ENCODE measurements at regions not wholly inside any gene's neighbourhood (a gene's known extent, or its start where the extent isn't known, plus 50 kb on each side); places are given as distances from the start of the nearest gene placed in this dataset.

DNA sequence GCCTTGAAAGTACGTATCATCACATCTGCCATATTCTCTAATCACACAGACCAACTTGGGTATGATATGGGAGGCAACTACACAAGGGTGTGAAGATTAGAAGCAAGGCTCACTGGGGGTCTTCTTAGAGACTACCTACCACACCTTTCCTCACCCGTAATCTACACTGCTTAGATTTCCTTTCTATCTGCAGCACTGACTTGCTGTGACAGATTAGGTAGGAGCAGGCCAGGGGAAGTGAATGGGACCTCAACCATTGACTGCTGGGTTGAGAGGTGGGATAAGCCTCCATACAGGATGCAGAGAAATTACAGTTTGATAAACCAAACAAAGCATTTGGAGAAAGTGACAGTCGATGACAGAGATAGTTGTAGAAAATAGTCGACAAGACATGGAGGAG lies 119.0 kb upstream of the SERPINE2 start:
- in situ Hi-C loops (cut with MboI), result no loop called here
- no peak overlapping the region for H2AFZ ChIP-seq (ENCODE audit: control insufficient read depth, low read depth, low read length)
- H3K36me3 ChIP-seq (ENCODE audit: control insufficient read depth in 2 of 2, insufficient read depth in 2 of 2, low read length in 1 of 2), result no peaks in the 10 kb centered on the region
- 0% methylated on average over 4 of the region's 4 CpGs for WGBS (ENCODE audit: insufficient coverage, insufficient replicate concordance, low lambda C conversion rate, missing lambda C conversion rate)
- CTCF ChIA-PET, result no interaction called here
- intact Hi-C loops (cut with micrococcal nuclease; ENCODE audit: unreplicated experiment), result no loop called here
- H3K9ac ChIP-seq (ENCODE audit: control insufficient read depth, insufficient read depth, low read length), result no peak overlapping the region
- RAD21 ChIA-PET (ENCODE audit: unreplicated experiment), result no interaction called here
- no peaks in the 10 kb centered on the region for H3K79me2 ChIP-seq (ENCODE audit: control insufficient read depth, insufficient read depth, low read length)
- no peak overlapping the region for H3K27ac ChIP-seq (ENCODE audit: control insufficient read depth, insufficient read depth)
- H3K4me3 ChIP-seq, result no peak overlapping the region
- DNase-seq (ENCODE audit: low read depth, low spot score) (no peak), FAIRE-seq (no peak), ATAC-seq (no peak)
- SMC1A ChIA-PET (ENCODE audit: uncharacterized antibody, unreplicated experiment), result no interaction called here
- H3K9me3 ChIP-seq (replicated peaks; ENCODE audit: control insufficient read depth, insufficient read depth, low read length), result no peaks in the 10 kb centered on the region
- POLR2A ChIA-PET, result no interaction called here
- H4K20me1 ChIP-seq (ENCODE audit: control insufficient read depth, insufficient read depth), result no peaks in the 10 kb centered on the region; the same call in 1 of the 2 replicates
- no peak overlapping the region for H3K4me2 ChIP-seq (ENCODE audit: control insufficient read depth, insufficient read depth)
- no peaks in the 10 kb centered on the region for H3K4me1 ChIP-seq (ENCODE audit: control insufficient read depth, insufficient read depth, low read length)
- no peaks in the 10 kb centered on the region for H3K27me3 ChIP-seq (replicated peaks in 1 of 2; ENCODE audit: control insufficient read depth in 2 of 2, insufficient read depth in 2 of 2, low read length in 1 of 2)
- no TSS peak for BruUV-seq (replicated peaks)
- TF ChIP-seq SUZ12 (IDR thresholded peaks at IDR 0.05; ENCODE audit: unreplicated experiment), result no peak
- TF ChIP-seq ZNF217 (IDR thresholded peaks at IDR 0.05), result no peak
- no peak for TF ChIP-seq E2F4 (IDR thresholded peaks at IDR 0.05; ENCODE audit: low read depth, low read length)
- TF ChIP-seq MTA2 (IDR thresholded peaks at IDR 0.05; ENCODE audit: low read depth), result no peak
- no peak for TF ChIP-seq RELB (IDR thresholded peaks at IDR 0.05; ENCODE audit: low read depth)
- TF ChIP-seq ZNF384 (IDR thresholded peaks at IDR 0.05; ENCODE audit: borderline replicate concordance, low read depth, low read length), result no peak
- no peak for TF ChIP-seq PRDM15 (CRISPR knock-in tag; IDR thresholded peaks at IDR 0.05)
- TF ChIP-seq ZBTB33 (IDR thresholded peaks at IDR 0.05), result no peak
- TF ChIP-seq ZNF592 (IDR thresholded peaks at IDR 0.05), result no peak
- TF ChIP-seq PAX5 (IDR thresholded peaks at IDR 0.05; ENCODE audit: borderline replicate concordance, low read depth, low read length), result no peak
- TF ChIP-seq WRNIP1 (IDR thresholded peaks at IDR 0.05; ENCODE audit: borderline replicate concordance, low read depth, low read length), result no peak
- no peak for TF ChIP-seq MTA3 (IDR thresholded peaks at IDR 0.05; ENCODE audit: borderline replicate concordance, low read length)

Data from GM12878 (cell line).